CD1c-positive myeloid dendritic cell (primary cell): ENCODE measurements at regions not wholly inside any gene's neighbourhood (a gene's known extent, or its start where the extent isn't known, plus 50 kb on each side); places are given as distances from the start of the nearest gene placed in this dataset.
A peak's percentile ranks its signal among the peaks of the same experiment; 100 is the strongest.

Source experiments
- DNase-seq: peaks from one replicate; pipeline ENCODE4 v3.0.0-alpha.2; 2016; ENCODE audit errors: extremely low spot score

GRCh38 chr19:31160336-31160926 lies 188.8 kb downstream of the TSHZ3 start:
- no peak for DNase-seq

- DNase-seq: no peak
Observed at GRCh38 chr19:31154021-31154420, 195.2 kb downstream of the TSHZ3 start.

GRCh38 chr19:31152906-31153305 lies 196.3 kb downstream of the TSHZ3 start:
- no peak for DNase-seq

GRCh38 chr19:31149441-31149941 lies 199.7 kb downstream of the TSHZ3 start:
- DNase-seq: no peak

GRCh38 chr19:31148671-31149070 lies 200.6 kb downstream of the TSHZ3 start:
- no peak for DNase-seq

GRCh38 chr19:31147234-31147633 lies 202.0 kb downstream of the TSHZ3 start:
- no peak for DNase-seq

GRCh38 chr19:31146546-31147183 lies 202.6 kb downstream of the TSHZ3 start:
- no peak for DNase-seq

GRCh38 chr19:31146015-31146414 lies 203.2 kb downstream of the TSHZ3 start:
- no peak for DNase-seq

- no peak for DNase-seq
Observed at GRCh38 chr19:31145007-31145406, 204.2 kb downstream of the TSHZ3 start.

GRCh38 chr19:31144075-31144870 lies 205.0 kb downstream of the TSHZ3 start:
- peak; percentile 41 for DNase-seq

- DNase-seq: no peak
Observed at GRCh38 chr19:31141301-31141700, 207.9 kb downstream of the TSHZ3 start.

GRCh38 chr19:31140717-31141116 lies 208.5 kb downstream of the TSHZ3 start:
- no peak for DNase-seq

- no peak for DNase-seq
Observed at GRCh38 chr19:31139871-31140505, 209.2 kb downstream of the TSHZ3 start.

GRCh38 chr19:31138077-31138476 lies 211.2 kb downstream of the TSHZ3 start:
- DNase-seq: no peak

GRCh38 chr19:31135841-31136240 lies 213.4 kb downstream of the TSHZ3 start:
- no peak for DNase-seq

- no peak for DNase-seq
Observed at GRCh38 chr19:31132753-31133110, 216.5 kb downstream of the TSHZ3 start.

- DNase-seq: no peak
Observed at GRCh38 chr19:31128291-31128690, 220.9 kb downstream of the TSHZ3 start.

GRCh38 chr19:31127134-31127967 lies 221.9 kb downstream of the TSHZ3 start:
- DNase-seq: no peak

- DNase-seq: no peak
Observed at GRCh38 chr19:31126236-31126635, 223.0 kb downstream of the TSHZ3 start.

- no peak for DNase-seq
Observed at GRCh38 chr19:31125071-31125470, 224.2 kb downstream of the TSHZ3 start.

- DNase-seq: no peak
Observed at GRCh38 chr19:31121501-31121900, 227.7 kb downstream of the TSHZ3 start.

- no peak for DNase-seq
Observed at GRCh38 chr19:31120952-31121351, 228.3 kb downstream of the TSHZ3 start.
